ENCODE measurements at regions not wholly inside any gene's neighbourhood (a gene's known extent, or its start where the extent isn't known, plus 50 kb on each side); places are given as distances from the start of the nearest gene placed in this dataset.

GRCh38 chr6:19312241-19312978 lies 524.8 kb upstream of the ID4 start:
- no peak for DNase-seq (ENCODE audit: extremely low read depth, low read depth, low spot score)

- DNase-seq (ENCODE audit: extremely low read depth, low read depth, low spot score), result no peak
Measured at GRCh38 chr6:19317431-19317986, 519.7 kb upstream of the ID4 start.

DNA sequence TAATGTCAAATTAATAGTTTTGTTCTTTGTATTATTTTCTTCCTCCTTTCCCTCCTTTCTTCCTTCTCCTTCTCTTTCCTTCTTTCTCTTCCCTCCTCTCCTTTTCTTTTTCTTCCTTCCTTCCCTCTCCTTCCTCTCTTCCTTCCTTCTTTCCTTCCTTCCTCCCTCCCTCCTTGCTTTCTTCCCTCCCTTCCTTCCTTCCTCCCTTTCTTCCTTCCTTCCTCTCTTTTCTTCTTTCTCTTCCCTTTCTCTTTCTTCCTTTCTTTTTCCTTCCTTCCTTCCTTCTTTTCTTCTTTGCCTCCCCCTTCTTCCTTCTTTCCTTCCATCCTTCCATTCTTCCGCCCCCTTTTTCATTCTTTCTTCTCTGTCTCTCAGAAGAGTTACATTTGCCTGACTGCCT lies 518.2 kb upstream of the ID4 start:
- no peak for DNase-seq (ENCODE audit: extremely low read depth, low read depth, low spot score)

- DNase-seq (ENCODE audit: extremely low read depth, low read depth, low spot score), result no peak
Measured at GRCh38 chr6:19320111-19320581, 517.0 kb upstream of the ID4 start.

GRCh38 chr6:19322691-19323485 lies 514.3 kb upstream of the ID4 start:
- no peak for DNase-seq (ENCODE audit: extremely low read depth, low read depth, low spot score)

DNA sequence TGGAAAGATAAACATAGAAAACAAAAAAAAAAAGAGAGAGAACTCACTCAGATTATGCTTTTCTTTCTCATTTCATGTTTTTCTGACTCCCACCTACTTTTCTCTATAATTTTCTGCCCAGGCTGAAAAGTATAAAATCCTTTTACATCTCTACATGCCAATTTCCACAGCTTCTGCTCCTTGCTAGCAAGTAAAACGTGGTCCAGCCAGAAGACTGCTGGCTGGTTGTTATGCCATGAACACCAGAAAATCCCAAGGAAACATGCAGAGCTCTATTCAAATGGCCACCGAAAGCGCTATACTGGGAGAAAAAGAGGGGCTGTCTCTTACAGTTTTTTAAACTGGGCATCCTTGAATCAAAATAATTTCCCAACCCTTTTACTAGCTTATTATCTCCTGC lies 512.8 kb upstream of the ID4 start:
- DNase-seq (ENCODE audit: extremely low read depth, low read depth, low spot score), result no peak

DNA sequence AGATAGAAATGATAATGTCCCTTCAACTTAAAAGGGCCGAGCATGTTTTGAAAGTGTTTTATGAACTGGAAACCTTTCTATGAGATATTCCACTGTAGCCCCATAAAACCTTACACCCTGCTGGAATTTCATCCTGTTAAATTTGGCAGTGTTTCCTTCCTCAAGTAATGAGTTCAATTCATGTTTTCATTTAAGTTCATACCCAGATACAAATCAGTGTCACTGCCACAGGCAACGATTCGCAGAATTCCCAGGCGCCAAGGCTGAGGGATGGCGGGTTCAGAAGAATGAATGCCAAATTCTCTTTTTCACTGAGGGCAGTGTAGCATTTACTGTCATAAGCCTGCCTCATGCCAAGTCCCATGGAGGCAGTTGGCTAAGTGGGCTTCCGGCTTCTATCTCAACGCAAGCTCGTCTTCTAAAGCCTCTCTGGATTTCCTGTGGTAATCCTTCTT lies 511.8 kb upstream of the ID4 start:
- DNase-seq (ENCODE audit: extremely low read depth, low read depth, low spot score), result no peak

DNA sequence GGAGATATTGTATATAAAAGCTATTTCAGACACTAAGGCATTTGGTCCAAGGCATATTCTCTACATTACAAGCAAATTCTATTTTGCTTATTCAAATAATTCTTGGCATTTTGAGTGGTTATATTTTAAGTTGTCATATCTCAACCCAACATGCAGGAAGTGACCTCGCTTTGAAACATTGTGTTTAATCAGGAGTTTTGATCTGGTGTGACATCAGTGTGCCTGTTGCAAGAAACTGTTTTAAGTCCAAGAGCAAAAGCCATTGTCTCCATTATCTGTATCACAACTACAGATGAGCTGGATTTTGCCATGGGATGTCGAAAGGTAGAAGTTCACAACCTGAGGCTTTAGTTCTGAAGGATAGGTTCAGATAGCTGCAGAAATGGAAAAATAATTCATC lies 509.9 kb upstream of the ID4 start:
- no peak for DNase-seq (ENCODE audit: extremely low read depth, low read depth, low spot score)

DNA sequence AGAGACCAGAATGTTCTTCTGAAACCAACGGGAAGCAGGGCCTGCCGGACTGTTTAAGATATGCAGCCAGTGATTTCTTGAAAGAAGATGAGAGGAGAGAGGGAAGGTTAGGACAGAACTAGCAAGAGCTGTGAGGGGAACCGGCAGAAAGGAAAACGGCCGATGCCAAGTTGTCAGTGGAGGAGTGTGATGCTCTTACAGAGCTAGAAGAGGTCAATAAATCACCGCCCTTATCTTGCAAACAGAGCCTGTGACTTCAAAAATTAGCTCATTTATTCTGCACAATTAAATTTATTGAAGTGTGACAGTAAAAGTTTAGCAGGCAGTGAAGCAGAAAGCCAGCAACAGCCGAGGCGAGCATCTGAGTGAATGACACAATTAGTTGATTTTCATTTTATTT lies 509.5 kb upstream of the ID4 start:
- no peak for DNase-seq (ENCODE audit: extremely low read depth, low read depth, low spot score)

DNA sequence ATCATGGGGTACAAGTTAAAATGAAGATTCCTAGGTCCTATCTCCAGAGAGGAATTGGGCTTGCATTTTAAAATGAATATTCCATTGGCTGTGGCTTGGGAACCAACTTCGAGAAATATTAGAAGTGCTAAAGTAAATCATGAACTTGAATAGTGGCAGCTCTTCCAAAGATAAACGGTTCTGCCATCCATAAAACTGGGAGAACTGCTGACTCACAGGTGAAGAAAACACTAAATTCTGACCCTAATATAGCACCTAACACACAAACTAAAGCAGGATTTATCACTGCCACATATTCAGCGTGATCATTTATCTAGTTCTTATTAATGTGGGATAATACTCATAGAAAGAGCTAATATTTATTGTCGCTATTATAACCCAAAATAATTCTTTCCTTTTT lies 508.1 kb upstream of the ID4 start:
- DNase-seq (ENCODE audit: extremely low read depth, low read depth, low spot score), result no peak

GRCh38 chr6:19331089-19331488 lies 506.1 kb upstream of the ID4 start:
- DNase-seq (ENCODE audit: extremely low read depth, low read depth, low spot score), result no peak

GRCh38 chr6:19332806-19333460 lies 504.2 kb upstream of the ID4 start:
- no peak for DNase-seq (ENCODE audit: extremely low read depth, low read depth, low spot score)

DNA sequence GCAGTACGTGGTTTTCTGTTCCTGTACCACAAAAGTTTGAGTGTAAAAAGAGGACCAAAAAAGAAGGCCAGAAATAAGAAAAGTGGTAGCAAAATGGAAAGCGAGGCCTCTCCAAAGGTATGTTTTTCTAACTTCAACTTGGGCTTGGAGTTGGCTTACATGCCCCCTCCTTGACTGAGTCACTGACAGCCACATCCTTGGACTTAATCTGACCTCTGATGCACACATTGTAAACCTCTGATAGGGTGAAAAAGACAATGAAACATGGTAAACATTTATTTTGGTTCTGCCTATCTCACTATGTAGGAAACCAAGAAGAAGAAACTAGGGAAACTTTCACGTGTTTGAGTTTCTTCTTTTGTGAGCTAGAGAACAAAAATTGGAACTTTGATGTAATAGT lies 503.2 kb upstream of the ID4 start:
- DNase-seq (ENCODE audit: extremely low read depth, low read depth, low spot score), result no peak

DNA sequence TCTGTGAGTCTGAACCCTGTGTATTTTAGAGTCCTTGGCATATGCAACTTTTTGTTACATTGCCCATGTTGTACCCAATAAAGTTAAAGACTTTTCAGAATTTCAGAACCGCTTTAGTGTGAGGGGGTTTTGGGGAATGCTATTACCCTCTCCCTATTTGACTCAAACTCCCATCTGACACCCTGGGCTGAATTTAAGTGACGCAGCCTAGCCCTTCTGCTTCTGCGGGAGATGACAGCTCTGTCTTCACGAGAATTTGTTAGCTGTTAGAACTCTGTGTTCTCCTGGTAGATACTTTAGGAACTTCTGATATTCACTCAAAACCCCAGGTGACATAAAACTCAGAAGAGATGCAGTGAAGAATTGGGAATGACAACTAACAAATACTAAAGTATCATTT lies 500.6 kb upstream of the ID4 start:
- DNase-seq (ENCODE audit: extremely low read depth, low read depth, low spot score), result no peak

GRCh38 chr6:19337101-19337500 lies 500.1 kb upstream of the ID4 start:
- DNase-seq (ENCODE audit: extremely low read depth, low read depth, low spot score), result no peak

DNA sequence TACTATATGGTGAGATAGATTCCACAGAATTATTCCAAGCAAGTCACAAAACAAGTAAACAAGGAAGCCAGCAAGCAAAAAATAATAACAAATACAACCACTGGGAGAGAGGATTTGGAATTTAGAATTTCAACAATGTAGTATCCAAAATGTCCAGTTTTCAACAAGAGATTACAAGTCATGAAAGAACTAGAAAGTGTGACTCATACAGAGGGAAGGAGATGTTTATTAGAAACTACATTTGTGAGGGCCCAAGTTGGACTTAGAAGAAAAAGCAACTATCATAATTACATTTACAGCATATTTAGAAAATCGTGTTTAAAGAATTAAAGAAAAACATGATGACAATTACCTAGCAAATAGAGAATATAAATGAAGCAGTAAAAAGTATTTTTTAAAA lies 494.6 kb upstream of the ID4 start:
- DNase-seq (ENCODE audit: extremely low read depth, low read depth, low spot score), result no peak

DNA sequence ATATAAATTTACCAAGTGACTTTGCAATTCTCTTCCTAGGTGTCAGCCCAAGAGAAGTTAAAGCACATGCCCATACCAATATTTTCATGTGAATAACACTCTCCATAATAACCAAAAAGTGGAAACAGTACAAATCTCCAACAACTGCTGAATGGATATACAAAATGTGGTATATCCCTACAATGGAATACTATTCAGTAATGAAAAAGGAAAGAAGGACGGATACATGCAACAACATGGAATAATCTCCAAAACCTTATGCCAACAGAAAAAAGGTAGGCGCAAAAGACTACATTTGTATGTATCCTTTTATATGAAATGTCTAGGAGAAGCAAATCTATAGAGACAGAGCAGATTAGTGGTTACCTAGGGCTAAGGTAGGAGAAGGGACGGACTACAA lies 487.7 kb upstream of the ID4 start:
- no peak for DNase-seq (ENCODE audit: extremely low read depth, low read depth, low spot score)

DNA sequence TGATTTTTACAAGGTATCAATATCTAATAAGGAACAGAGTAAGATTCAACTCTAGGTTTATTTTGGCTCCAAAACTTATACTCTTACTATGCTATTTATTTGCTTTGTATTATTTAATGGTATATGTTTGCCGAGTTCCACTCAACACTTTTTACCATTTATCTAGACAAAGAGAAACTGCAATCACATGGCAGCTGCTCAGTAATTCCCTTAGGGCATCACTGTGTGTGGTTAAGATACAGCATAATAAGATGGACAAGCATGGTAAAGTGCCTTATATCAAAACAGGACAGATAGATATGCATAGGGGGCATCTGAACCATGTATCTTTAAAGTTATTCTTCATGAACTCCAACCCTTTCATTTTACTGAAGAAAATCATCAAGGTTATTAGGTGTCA lies 483.0 kb upstream of the ID4 start:
- no peak for DNase-seq (ENCODE audit: extremely low read depth, low read depth, low spot score)

DNA sequence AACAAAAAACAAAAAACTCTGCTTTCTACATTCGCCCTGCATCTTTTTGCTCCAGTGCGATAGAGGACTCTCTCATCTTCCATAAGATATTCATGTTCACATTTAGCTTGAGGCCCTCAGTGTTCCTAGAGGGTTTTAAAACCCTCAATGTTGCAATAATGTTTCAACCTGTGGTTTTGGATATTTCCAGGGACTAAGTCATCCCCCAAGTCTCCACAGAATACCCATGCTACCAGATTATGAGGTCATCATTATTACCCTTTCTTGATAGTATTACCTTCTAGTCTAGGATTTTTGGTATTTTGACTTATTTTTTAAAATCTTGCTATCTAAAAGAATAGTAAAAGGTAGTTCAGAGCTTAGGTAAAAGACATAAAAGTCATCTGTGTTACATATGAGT lies 480.5 kb upstream of the ID4 start:
- no peak for DNase-seq (ENCODE audit: extremely low read depth, low read depth, low spot score)

GRCh38 chr6:19362396-19362795 lies 474.8 kb upstream of the ID4 start:
- DNase-seq (ENCODE audit: extremely low read depth, low read depth, low spot score), result no peak

GRCh38 chr6:19368511-19368910 lies 468.7 kb upstream of the ID4 start:
- DNase-seq (ENCODE audit: extremely low read depth, low read depth, low spot score), result no peak
